HCT116 (cell line): ENCODE measurements at regions not wholly inside any gene's neighbourhood (a gene's known extent, or its start where the extent isn't known, plus 50 kb on each side); places are given as distances from the start of the nearest gene placed in this dataset.

Experiments
- ATAC-seq: fragments of 200-7000 bp; cut with Tn5 transposase; 2 replicates; pipeline ENCODE4 v1.9.1; 2020; ENCODE audit warnings: mild to moderate bottlenecking, moderate library complexity
- BruUV-seq: library from RNA; stranded (reverse); fragments of 400-500 nt; replicated peaks from 2 replicates; lab custom pipeline; 2021; lab: Mats Ljungman, UMichigan
- CTCF ChIA-PET: fragments of 300-600 bp; sonication (Branson Sonifier 250); formaldehyde crosslinking; loops from one replicate; lab custom pipeline; 2021; ENCODE audit warnings: antibody characterized with exemption; lab: Charles Lee
- POLR2A ChIA-PET: fragments of 300-600, 350-600 bp; sonication (Branson Sonifier 250); formaldehyde crosslinking; loops from one replicate; lab custom pipeline; 2021; ENCODE audit warnings: antibody characterized with exemption; lab: Charles Lee
- RAD21 ChIA-PET, 2 experiments: fragments of 300-600 bp; sonication (Branson Sonifier 250); formaldehyde crosslinking; loops; one replicate each; lab custom pipeline; 2023; ENCODE audit warnings: low total read pairs in 2 of 2; ENCODE audit not compliant: uncharacterized antibody in 2 of 2, unreplicated experiment in 2 of 2, low non-redundant PET in 1 of 2; lab: Charles Lee
- DNase-seq: peaks from one replicate; pipeline ENCODE4 v3.0.0-alpha.2; 2010; ENCODE audit warnings: low read depth, low spot score
- H2AFZ ChIP-seq: fragments of 200-600 bp; shearing (Covaris generic), sonication (generic); 2 replicates; pipeline ENCODE4 v1.6.1; 2017; ENCODE audit warnings: low read depth, mixed run types, mixed read lengths, antibody characterized with exemption, low read length; ENCODE audit not compliant: poor library complexity, severe bottlenecking
- H3K27ac ChIP-seq: 2 replicates; pipeline ENCODE4 v1.5.1; 2012; ENCODE audit warnings: low read depth, low read length
- H3K27me3 ChIP-seq: fragments of 200-600 bp; sonication (generic); 2 replicates; pipeline ENCODE4 v1.6.1; 2016; ENCODE audit warnings: mixed run types, low read length, mixed read lengths; ENCODE audit not compliant: insufficient read depth
- H3K36me3 ChIP-seq, 2 experiments: fragments of 200-500 bp in 1 of 2; fragments of 200-600 bp in 1 of 2; sonication (Bioruptor generic) in 1 of 2; sonication (generic) in 1 of 2; 2 replicates each; pipeline versions ENCODE4 v1.5.1 to v1.6.1; 2014 to 2016; ENCODE audit warnings: low read length in 2 of 2, inconsistent platforms in 1 of 2, mixed read lengths in 1 of 2, mixed run types in 1 of 2; ENCODE audit not compliant: insufficient read depth in 2 of 2, control insufficient read depth in 1 of 2
- H3K4me1 ChIP-seq, 2 experiments: fragments of 200-600 bp in 1 of 2; sonication (generic) in 1 of 2; 2 replicates each; pipeline versions ENCODE4 v1.5.1 to v1.6.1; 2012 to 2017; ENCODE audit warnings: low read length in 2 of 2, inconsistent platforms in 1 of 2, mild to moderate bottlenecking in 1 of 2, mixed read lengths in 1 of 2, mixed run types in 1 of 2, moderate library complexity in 1 of 2; ENCODE audit not compliant: insufficient read depth in 2 of 2, control insufficient read depth in 1 of 2
- H3K4me2 ChIP-seq: fragments of 200-600 bp; sonication (generic); 2 replicates; pipeline ENCODE4 v1.6.1; 2017; ENCODE audit warnings: mixed run types, low read length, mixed read lengths
- H3K4me3 ChIP-seq, 2 experiments: fragments of 200-600 bp in 1 of 2; sonication (generic) in 1 of 2; replicated peaks in 1 of 2; 2 replicates each; pipeline ENCODE4 v1.5.1; 2011 to 2016; ENCODE audit warnings: low read length in 2 of 2, control low read depth in 1 of 2, low read depth in 1 of 2, mild to moderate bottlenecking in 1 of 2, mixed read lengths in 1 of 2, mixed run types in 1 of 2
- H3K79me2 ChIP-seq: fragments of 200-600 bp; sonication (generic); 2 replicates; pipeline ENCODE4 v1.6.1; 2017; ENCODE audit warnings: mild to moderate bottlenecking, mixed run types, low read length, moderate library complexity, mixed read lengths; ENCODE audit not compliant: insufficient read depth
- H3K9ac ChIP-seq: fragments of 200-600 bp; sonication (generic); 2 replicates; pipeline ENCODE4 v1.6.1; 2016; ENCODE audit warnings: low read length, mixed read lengths
- H3K9me2 ChIP-seq: fragments of 200-600 bp; sonication (generic), shearing (Covaris generic); 2 replicates; pipeline ENCODE4 v1.6.1; 2017; ENCODE audit warnings: mixed run types, mild to moderate bottlenecking, moderate library complexity; ENCODE audit not compliant: insufficient read depth
- H3K9me3 ChIP-seq, 2 experiments: fragments of 200-500 bp in 1 of 2; fragments of 200-600 bp in 1 of 2; sonication (Bioruptor generic) in 1 of 2; sonication (generic) in 1 of 2; 2 replicates each; pipeline ENCODE4 v1.6.1; 2014 to 2017; ENCODE audit warnings: low read length in 2 of 2, mixed read lengths in 2 of 2, inconsistent platforms in 1 of 2, low read depth in 1 of 2, mild to moderate bottlenecking in 1 of 2, mixed run types in 1 of 2, moderate library complexity in 1 of 2; ENCODE audit not compliant: control insufficient read depth in 1 of 2, insufficient read depth in 1 of 2
- H4K20me1 ChIP-seq: fragments of 200-600 bp; sonication (generic), shearing (Covaris generic); 2 replicates; pipeline ENCODE4 v1.6.1; 2017; ENCODE audit warnings: mixed run types, mild to moderate bottlenecking, moderate library complexity; ENCODE audit not compliant: insufficient read depth
- CBX3 ChIP-seq: IDR thresholded peaks from 2 replicates; pipeline ENCODE4 v1.6.1; 2012; ENCODE audit warnings: low read depth
- CEBPB ChIP-seq: IDR thresholded peaks from 2 replicates; pipeline ENCODE4 v1.6.1; 2012; ENCODE audit warnings: low read depth
- EGR1 ChIP-seq: IDR thresholded peaks from 2 replicates; pipeline ENCODE4 v1.6.1; 2012; ENCODE audit warnings: low read depth
- ELF1 ChIP-seq: IDR thresholded peaks from 2 replicates; pipeline ENCODE4 v1.6.1; 2012; ENCODE audit warnings: low read depth, borderline replicate concordance
- EZH2 ChIP-seq: fragments of 200-600 bp; sonication (generic); IDR thresholded peaks from 2 replicates; pipeline ENCODE4 v1.6.1; 2017; ENCODE audit warnings: antibody characterized with exemption, mixed run types
- EZH2phosphoT487 ChIP-seq: fragments of 200-600 bp; IDR thresholded peaks from 2 replicates; pipeline ENCODE4 v1.6.1; 2018; ENCODE audit warnings: antibody characterized with exemption, borderline replicate concordance
- FOSL1 ChIP-seq: IDR thresholded peaks from 2 replicates; pipeline ENCODE4 v1.6.1; 2012; ENCODE audit warnings: low read depth
- JUND ChIP-seq: IDR thresholded peaks from 2 replicates; pipeline ENCODE4 v1.6.1; 2012
- MAX ChIP-seq: IDR thresholded peaks from 2 replicates; pipeline ENCODE4 v1.6.1; 2012
- POLR2A ChIP-seq: IDR thresholded peaks from 2 replicates; pipeline ENCODE4 v1.7.0; 2011; ENCODE audit warnings: borderline replicate concordance; ENCODE audit not compliant: insufficient read depth, insufficient read length; ENCODE audit errors: extremely low read depth
- POLR2AphosphoS5 ChIP-seq: IDR thresholded peaks from 2 replicates; pipeline ENCODE4 v1.6.1; 2011; ENCODE audit warnings: mild to moderate bottlenecking, low read depth, low read length, moderate library complexity
- RAD21 ChIP-seq: IDR thresholded peaks from 2 replicates; pipeline ENCODE4 v1.6.1; 2012; ENCODE audit warnings: low read depth, mild to moderate bottlenecking
- SIN3A ChIP-seq: IDR thresholded peaks from 2 replicates; pipeline ENCODE4 v1.6.1; 2012; ENCODE audit warnings: low read depth
- SP1 ChIP-seq: IDR thresholded peaks from 2 replicates; pipeline ENCODE4 v1.6.1; 2012; ENCODE audit warnings: low read depth
- ZNF274 ChIP-seq: fragments of 200-500 bp; sonication (Bioruptor generic); IDR thresholded peaks from 2 replicates; pipeline ENCODE4 v1.6.1; 2014; ENCODE audit warnings: mild to moderate bottlenecking, low read depth, low read length, inconsistent platforms
- intact Hi-C: fragments of 100-400 bp; cut with micrococcal nuclease; formaldehyde crosslinking; loops from 2 replicates; pipeline ENCODE4 v1.10.0; 2022
- TF ChIP-seq, protein P1 (sequence below): IDR thresholded peaks from 2 replicates; pipeline ENCODE4 v1.6.1; 2012
- TF ChIP-seq, protein P2 (sequence below): IDR thresholded peaks from 2 replicates; pipeline ENCODE4 v1.6.1; 2011; ENCODE audit warnings: mild to moderate bottlenecking, low read length, moderate library complexity; ENCODE audit not compliant: insufficient replicate concordance; ENCODE audit errors: extremely low read depth

DNA sequence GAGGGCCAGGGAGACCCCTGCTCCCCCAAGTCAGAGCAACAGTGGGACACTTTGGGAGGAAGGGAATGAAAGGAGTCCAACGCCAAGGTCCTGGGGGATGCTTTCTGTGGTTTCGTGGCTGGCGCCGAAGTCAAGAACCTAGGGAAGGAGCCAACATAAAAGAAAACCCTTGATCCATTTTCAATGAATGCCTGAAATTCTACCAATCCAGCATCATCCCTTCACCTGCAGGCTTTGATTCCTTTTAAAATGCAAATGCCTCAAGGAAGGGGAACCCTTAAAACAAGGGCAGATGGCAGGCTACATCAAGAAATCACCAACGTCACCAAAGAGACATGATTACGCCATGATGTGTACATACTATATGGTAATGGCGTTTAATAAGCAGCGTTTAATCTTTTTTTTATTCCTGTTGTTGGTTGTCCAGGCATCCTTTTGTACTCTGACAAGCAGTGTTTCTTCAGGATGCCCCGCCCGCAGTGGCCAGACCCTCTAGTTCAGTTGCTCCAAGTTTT is 123.3 kb upstream of the SLC1A4 start:
- Histone ChIP-seq H3K36me3 (no peaks in the 10 kb centered on the region), H2AFZ (peak overlapping the region; percentile 96), H3K79me2 (no peaks in the 10 kb centered on the region), H3K4me1 (peaks cover 12 to 64% of the 10 kb centered on the region in 2 experiments; a peak in 3 of 4 replicates), H3K9me2 (no peaks in the 10 kb centered on the region), H3K9me3 (peaks cover 0 to 11% of the 10 kb centered on the region in 2 experiments; a peak in 1 of 4 replicates), H3K27me3 (no peaks in the 10 kb centered on the region), H3K9ac (peak overlapping the region; percentile 75; the same call in 1 of the 2 replicates), H3K4me3 (peak overlapping the region in 1 of 2 experiments; percentile 64; a peak in 1 of 4 replicates), H3K27ac (no peak overlapping the region), H3K4me2 (peak overlapping the region; percentile 97), H4K20me1 (no peaks in the 10 kb centered on the region)
- no peak for TF ChIP-seq POLR2AphosphoS5
- TF ChIP-seq RAD21 = no peak
- no peak for TF ChIP-seq CBX3
- no peak for TF ChIP-seq CEBPB
- TF ChIP-seq MAX = no peak
- TF ChIP-seq SP1 = no peak
- TF ChIP-seq ELF1 = no peak
- no peak for TF ChIP-seq JUND
- TF ChIP-seq EZH2phosphoT487 = no peak
- TF ChIP-seq, protein P1, sequence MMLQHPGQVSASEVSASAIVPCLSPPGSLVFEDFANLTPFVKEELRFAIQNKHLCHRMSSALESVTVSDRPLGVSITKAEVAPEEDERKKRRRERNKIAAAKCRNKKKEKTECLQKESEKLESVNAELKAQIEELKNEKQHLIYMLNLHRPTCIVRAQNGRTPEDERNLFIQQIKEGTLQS = no peak
- no peak for TF ChIP-seq EZH2
- TF ChIP-seq SIN3A = no peak
- TF ChIP-seq EGR1 = no peak
- no peak for TF ChIP-seq ZNF274
- TF ChIP-seq, protein P2, sequence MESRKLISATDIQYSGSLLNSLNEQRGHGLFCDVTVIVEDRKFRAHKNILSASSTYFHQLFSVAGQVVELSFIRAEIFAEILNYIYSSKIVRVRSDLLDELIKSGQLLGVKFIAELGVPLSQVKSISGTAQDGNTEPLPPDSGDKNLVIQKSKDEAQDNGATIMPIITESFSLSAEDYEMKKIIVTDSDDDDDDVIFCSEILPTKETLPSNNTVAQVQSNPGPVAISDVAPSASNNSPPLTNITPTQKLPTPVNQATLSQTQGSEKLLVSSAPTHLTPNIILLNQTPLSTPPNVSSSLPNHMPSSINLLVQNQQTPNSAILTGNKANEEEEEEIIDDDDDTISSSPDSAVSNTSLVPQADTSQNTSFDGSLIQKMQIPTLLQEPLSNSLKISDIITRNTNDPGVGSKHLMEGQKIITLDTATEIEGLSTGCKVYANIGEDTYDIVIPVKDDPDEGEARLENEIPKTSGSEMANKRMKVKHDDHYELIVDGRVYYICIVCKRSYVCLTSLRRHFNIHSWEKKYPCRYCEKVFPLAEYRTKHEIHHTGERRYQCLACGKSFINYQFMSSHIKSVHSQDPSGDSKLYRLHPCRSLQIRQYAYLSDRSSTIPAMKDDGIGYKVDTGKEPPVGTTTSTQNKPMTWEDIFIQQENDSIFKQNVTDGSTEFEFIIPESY = no peak
- TF ChIP-seq POLR2A = no peak
- TF ChIP-seq FOSL1 = no peak
- ATAC-seq (no peak), DNase-seq (no peak)
- ChIA-PET CTCF (interaction anchor here (1.8 kb wide), 1 partner anchor 219 kb away, joined by 7 read pairs; no protein-coding TSS in a partner anchor), RAD21 (no interaction called here), POLR2A (no interaction called here)
- BruUV-seq = no TSS peak
- intact Hi-C loops = loop anchor here (1.0 to 2.0 kb wide), 4 partner anchors 115 to 343 kb away; no protein-coding TSS in a partner anchor
